ENCODE measurements at regions not wholly inside any gene's neighbourhood (a gene's known extent, or its start where the extent isn't known, plus 50 kb on each side); places are given as distances from the start of the nearest gene placed in this dataset.
A peak's percentile ranks its signal among the peaks of the same experiment; 100 is the strongest.

DNA sequence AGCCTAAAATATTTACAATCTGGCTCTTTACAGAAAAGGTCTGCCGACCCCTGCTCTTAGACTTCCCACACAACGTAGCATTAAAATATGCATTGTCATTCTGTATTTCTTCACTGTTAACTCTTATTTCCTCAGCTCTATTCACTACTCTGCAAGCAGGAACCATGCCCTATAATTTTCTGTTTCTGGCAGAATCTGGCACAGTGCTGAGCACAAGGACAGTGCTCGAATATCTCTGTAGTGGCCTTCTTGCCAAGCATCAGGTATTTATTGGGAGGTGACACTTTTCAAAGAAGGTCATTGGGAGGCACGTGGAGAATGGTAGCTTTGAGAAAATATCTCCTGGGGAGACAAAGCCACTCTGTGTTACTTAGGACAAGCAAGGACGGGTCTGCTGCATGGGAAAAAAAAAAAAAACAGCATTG is 77.9 kb downstream of the PSMG1 start:
- no peak for DNase-seq

DNA sequence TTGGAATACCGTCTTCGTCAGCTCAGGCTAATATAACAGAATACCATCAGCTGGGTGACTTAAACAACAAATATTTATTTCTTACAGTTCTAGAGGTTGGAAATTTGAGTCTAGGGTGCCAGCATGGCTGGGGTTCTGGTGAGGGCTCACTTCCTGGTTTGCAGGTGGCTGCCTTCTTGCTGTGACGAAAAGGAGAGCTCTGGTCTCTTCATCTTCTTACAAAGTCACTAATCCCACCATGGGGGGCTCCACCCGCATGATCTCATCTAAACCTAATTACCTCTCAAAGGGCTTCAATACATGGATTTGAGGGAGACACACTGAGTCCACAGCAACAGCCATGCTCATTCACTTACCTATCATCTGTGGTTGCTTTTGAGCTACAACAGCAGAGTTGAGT is 78.3 kb downstream of the PSMG1 start:
- DNase-seq = no peak

DNA sequence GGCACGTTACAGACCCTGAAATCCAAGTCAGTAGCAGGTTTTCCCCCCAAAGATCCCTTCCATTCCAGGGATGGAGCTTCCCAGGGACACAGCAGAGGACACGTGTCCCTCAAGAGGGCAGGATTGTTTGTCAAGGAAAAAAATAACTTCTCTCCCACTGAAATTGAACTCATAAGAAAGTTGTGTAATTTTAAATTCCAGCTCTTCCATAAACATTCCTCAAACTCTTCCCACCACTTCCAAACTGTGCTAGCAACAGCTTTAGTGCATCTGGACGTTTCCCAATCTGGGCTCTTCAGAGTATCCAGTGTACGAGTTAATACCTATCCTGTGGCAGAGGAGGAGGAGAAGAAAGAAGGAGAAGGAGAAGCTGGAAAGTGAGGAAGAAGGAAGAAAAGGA is 79.6 kb downstream of the PSMG1 start:
- no peak for DNase-seq

DNA sequence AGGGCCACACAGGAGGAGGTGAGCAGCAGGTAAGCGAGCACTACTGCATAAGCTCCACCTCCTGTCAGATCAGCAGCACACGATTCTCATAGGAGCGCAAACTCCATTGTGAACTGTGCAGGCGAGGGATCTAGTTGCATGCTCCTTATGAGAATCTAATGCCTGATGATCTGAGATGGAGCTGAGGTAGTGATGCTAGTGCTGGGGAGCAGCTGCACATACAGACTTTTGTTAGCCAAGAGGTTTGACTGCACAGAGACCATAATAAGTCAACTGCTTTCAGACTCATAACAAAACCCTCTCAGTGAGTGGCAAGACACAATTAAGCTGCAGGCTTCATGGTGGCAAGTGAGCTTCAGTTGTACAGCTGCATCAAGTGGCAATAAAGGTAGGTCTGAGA is 83.4 kb downstream of the PSMG1 start:
- no peak for DNase-seq

DNA sequence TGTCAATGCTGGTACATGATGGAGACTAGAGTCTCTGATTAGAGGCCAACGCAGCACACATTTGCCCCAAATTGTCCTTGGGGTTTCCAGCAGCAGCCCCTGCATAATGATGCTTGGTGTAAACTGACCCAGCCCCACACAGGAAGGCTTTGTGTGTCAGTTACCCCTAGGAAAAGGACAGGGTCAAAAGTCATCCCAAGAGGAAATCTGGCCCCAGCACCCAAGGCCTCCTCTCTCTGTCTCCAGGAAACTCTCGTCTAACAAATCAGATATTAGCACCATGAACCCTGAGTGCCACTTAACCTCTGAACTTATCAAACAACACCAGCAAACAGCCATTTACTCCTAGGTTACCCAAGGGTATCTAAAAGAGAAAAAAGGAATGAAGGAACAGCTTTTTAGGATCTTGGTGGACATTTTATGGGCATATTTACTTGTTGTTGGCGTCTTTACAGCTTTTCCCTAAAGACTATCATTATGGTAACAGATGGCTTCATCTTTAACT is 84.5 kb downstream of the PSMG1 start:
- DNase-seq = no peak

DNA sequence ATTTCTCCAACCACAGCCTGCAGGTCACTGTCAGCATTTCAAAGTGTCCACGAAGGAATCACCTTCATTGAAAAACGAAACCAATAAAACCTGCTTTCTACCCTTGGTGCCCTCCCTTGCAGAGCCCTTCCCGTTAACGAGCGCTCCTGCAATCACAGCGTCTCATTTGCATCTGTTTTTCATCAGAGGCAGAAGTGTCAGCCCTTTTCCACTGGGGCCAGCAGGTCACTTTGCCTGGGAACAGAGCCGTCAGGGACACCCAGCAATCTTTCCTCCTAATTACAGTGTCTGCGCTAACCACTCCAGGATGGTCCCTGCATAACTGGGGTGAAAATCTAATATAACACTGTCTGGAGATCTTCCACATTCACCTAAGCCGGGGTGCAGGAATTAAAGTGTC is 85.3 kb downstream of the PSMG1 start:
- no peak for DNase-seq

DNA sequence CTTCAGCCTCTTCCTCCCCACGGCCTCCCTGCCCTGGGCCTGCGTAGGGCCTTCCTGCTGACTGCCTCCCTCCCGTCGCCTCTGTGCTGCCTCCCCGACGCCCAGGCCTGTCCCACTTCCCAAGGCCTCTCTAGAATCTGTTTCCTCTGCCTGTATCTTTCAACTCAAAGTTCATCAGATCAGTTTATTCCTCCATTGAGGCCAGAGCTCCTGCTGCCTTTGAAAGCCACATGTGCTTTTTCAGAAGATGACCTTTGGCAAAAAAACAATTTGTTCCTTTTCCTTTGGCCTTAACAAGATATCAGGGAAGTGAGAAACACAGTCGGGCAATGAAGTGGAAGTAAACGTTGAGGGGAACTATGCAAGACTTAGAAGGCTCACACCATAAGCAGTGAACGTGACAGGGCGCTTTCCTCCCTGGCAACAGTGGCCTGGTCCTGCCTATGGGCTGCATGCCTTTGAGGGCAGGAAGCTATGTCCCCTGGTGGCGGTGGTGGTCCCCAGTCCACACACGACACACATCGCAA is 85.9 kb downstream of the PSMG1 start:
- no peak for DNase-seq

DNA sequence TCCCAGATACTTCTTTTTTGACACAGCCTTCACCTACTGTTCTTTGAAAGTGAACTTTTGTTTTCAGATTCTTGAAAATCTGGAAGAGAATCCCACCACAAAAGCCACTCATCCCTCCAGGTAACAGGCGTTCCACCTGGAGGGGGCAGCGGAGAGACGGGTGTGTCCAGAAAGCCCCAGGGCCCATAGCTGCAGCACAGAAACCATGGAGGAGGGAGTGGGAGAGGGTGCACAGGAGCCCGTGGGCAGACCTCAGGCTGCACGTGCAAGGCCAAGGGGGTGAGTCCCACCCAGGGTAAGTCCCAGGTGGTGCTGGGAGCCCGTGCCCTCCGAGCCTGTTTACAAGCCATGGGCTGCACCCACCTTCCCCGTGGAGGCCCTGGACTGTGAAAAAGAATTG is 86.5 kb downstream of the PSMG1 start:
- no peak for DNase-seq

DNA sequence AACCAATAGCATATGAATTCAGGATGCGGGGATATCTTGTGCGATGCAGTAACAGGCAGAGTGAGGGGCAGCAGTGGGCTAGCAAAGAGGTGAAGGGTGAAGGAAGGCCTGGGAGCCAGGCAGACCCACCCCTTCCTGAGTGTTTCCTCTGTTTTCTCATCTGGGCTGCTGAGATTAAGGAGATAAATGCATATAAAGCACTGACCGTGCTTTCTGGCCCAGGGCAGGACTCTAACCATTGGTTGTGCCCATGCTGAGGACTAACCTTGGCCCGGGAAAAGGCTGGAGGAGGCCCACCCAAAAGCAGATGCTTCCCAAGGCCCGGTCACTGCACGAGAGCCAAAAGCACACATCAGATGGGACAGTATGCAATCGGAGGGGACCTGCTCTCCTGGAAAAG is 87.6 kb downstream of the PSMG1 start:
- DNase-seq = no peak

DNA sequence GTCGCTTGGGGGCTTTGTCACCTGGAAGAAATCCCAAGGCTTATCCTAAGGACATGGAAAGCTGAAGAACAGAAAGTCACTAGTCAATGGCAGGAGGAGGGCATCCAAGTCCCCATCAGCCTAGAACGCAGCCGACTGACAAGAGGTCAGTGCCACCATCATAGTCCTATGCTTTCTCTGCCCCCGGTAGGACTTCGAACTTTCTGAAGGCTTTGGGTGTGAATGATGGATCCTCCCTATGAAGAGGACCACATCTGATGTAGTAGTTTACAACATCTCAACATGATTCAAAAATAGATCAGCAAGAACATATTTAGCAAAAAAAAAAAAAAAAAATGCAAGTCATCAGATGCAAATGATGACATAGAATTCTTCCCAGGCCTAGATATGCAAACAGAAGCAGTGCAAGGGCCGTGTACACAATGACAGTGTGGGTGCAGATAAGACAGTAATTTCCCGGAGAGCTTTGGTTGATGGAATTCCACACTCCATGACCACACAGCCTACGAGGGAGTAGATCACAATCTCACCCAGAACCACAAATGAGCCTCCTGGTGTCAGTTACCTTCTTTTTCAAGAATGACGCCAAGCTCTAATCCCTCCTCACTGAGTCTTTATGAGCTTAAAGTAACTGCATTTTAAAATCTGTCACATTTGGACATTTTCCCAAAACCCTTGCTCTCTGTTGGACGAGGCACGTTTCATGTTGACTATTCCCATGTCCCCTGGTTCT is 88.2 kb downstream of the PSMG1 start:
- no peak for DNase-seq

DNA sequence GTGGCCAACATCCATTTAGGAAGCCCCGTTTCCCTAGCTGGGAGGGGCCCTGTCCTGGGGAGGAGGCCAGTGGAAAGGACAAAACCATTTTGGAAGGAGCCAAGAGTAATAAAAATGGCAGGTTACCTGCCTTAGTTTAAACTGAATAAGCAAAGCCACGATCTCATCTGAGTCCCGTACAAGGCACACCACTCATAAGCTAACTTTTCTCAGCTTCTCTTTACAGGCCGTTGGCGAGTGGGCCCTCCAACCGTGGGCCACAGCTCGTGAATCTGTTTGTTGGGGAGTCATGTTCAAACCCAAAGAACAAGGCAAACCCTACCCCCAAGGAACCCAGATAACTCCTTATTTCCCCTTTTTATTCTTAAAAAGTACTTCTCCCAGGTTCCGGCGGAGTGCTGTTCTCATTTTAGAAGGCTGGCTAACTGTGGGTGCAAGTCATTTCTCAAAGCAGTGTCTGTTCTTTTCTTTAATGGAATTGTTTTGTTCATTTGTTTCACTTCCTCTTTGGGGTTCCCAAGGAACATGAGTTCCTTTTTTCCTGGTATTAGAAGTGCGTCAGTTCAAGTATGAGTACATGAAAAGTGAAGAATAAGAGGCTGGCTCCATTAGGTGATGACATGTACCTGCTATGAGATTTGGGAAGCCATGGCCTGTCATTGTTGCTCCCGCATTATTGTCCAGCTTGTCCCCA is 89.0 kb downstream of the PSMG1 start:
- no peak for DNase-seq

DNA sequence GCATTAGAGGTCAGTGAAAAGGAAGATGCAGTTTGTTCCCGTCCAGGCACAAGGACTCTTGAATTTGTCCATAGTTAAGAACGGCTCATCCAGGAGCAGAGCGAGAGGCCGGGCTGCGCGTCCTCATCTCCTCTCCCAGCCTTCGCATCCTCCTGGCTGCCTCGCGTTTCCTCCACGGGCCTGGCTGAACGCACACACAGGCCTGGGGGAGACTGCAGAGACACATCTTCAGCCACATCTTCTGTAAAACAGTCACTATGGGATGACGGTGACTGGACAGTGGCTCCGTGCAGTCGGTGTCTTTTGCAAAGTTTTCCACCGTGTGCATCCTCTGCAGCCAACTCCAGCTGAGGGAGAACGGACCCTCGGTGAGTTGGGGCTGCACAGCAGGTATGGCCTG is 89.7 kb downstream of the PSMG1 start:
- no peak for DNase-seq

DNA sequence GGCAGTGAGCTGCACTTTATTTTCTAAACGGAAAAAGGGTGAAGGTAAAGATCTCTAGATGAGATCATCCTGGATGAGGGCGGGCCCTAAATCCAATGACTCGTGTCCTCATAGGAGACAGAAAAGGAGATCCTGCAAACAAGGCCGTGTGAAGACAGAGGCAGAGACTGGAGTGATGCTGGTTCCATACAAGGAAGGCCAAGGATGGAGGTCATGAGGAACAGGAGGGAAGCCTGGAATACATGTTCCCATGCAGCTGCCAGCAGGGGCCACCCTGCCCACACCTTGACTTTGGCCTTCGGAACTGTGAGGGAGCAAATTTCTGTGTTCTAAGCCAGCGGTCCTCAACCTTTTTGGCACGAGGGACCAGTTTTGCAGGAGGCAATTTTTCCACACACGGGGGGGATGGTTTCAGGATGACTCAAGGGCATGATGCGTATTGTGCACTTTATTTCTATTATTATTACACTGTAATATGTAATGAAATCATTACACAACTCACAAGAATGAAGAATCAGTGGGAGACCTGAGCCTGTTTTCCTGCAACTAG is 94.3 kb downstream of the PSMG1 start:
- no peak for DNase-seq

DNA sequence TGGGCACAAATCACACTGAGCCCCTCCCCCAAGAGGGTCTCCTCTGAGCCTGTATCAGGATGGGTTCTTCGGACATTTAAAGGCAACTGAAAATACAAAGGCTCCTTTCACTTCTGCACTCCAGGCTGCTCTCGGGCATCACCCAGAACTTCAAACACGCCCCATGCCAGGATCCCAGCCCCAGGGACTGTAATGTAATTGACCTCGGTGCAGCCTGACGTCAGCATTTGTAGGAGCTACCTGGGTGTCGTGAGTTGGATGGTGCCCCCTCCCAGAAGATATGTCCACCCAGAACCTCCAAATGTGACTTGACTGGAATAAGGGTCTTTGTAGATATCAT is 95.2 kb downstream of the PSMG1 start:
- DNase-seq = no peak

DNA sequence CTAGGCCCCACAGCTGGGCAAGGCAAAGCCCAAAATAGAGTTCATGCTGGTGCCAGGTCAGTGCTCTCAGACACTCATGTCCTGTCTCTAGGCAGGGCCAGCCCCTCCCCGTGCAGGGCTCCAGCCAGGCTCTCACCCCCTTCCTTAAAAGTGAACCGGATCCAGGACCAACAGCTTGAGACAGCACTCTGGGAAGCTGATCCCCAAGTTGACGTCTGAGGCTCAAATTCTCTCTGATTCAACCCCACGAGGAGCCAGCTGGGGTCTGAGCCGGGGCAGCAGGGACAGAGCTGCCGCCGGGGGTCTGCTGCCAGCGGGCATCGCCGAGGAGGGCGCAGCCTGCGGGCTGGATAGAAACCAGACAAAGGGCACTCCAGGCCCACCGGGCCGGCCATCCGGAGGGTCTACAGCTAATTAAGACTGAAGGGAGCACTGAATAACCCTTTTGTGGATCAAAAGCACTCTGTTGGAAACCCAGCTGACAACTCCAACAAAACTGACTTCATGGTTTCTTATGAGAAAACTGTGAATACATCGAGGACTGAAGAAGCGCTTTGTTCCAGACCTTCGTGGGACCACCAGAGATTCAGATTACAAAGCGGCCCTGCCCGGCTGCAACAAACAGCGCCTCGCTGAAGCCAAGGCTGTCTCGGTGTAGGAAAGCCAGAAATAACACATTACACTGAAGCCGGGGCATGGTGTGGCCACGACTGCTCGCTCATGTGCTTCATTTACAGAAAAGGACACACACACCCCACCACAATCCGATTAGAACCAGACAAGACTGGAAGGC is 95.8 kb downstream of the PSMG1 start:
- DNase-seq = no peak

DNA sequence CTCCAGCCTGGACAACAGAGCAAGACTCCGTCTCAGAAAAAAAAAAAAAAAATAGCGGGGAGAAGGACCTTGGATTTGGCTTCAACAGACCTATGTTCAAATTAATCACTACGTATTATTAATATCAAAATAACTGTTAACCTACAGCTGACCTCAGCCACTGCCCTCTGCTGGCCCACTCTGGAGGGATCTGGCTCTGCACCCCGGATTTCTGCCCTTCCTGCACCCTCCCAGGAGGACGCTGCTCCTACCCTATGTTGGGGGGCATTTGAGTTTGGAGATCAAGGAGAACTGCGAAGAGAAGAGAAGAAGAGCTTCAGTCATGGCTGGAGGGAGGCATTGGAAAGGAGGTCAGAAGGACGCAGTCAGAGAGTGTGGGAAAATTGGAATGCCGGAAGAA is 96.7 kb downstream of the PSMG1 start:
- no peak for DNase-seq

DNA sequence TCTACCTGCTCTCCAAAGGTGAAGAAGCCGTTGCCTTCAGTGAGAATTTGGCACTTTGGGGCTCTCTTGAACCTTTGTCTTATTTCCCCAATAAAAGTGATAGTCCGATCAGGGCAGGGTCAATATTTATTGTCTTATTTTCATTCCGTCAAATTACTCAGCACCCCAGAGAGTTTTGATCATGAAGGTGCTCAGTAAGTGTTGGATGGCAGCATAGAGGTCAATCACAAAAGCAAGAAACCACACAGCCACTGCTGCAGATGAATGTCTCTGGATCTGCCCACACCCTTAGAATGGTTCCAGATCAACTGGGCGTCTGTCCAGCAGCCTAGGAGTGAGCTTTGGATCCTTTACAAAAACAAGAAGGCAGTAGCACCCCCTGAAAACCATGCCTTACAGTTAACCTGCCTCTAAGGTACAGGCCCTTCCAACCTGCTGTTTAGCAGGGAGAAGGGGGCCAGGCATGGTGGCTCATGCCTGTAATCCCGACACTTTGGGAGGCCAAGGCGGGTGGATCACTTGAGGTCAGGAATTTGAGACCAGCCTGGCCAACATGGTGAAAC is 97.3 kb downstream of the PSMG1 start:
- no peak for DNase-seq

DNA sequence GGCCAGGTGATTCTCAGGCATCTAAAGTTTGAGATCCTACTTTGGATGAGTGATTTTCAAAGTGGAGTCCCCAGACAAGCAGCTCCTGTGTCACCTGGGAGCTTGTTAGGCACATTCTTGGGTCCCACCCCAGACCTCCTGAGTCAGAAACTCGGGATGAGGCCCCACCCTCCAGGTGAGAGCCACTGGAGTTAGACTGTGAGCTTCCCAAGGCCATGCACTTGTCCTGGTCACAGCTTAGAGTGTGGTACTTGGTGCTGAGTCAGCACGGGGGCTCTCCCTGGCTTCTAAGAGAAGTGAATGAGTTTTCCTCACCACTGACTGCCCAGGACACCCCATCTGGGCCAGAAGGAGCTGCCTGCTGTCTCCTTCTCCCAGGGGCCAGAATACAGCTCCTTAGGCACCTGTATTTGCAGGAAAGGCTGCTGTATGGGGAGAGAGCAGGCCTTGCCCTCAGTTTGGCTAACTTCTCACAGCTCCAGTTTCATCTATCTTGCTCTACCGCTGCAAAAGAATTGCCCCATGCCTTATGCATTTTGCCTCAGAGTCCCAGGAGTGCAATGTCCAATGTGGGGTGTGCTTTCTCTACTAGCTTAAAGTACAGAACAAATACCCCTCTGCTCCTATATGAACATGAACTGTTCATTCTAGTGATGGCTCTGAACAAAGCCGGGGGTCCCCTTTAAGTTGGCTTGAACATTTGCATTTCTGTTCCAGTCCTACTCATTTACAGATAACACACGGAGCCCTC is 98.1 kb downstream of the PSMG1 start:
- no peak for DNase-seq

DNA sequence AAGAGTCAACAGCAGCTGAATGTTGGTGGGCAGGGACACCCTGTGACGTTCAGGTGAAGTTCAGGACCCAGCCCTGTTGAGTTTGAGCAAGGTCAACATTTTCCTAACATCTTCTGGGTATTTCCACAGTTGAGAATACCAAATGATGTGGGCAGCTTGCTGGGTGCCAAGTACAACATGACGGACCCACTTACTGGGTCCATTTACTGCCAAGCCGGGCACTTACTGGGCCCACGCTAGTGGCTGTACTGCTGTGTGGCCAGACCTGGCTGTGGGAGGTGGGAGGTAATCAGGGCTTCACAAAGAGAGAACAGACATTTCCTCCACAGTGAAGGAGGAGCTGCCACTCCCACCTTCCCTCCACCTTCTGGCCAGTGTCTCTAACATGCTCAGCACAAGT is 99.2 kb downstream of the PSMG1 start:
- DNase-seq = no peak

DNA sequence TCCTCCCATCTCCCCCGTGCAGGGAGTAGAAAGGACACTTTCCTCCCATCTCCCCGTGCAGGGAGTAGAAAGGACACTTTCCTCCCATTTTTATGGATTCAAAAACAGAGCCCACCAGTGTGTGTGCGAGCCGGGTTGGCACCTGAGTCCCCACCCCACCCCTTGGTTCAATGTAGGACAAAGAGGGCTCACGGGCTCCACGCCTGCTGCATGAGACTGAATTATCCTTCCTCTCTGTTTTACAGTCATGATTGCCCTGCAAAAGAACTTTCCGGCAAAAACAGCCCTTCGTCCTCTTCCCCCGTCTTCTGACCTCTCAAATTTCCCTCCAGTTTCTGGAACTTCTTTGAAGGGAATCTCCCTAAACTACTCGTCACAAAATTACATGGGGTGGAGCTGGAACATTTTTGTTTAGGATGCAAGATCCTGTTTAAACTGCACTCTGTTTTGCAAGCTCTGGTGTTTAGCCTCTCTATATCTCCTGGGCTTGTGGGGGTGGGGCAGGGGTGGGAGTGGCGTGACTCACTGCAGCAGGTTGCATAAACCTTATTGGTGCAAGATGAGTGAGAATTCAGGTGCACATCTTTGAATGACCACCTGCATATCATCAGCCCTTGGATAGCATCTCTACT is 99.8 kb downstream of the PSMG1 start:
- no peak for DNase-seq

DNA sequence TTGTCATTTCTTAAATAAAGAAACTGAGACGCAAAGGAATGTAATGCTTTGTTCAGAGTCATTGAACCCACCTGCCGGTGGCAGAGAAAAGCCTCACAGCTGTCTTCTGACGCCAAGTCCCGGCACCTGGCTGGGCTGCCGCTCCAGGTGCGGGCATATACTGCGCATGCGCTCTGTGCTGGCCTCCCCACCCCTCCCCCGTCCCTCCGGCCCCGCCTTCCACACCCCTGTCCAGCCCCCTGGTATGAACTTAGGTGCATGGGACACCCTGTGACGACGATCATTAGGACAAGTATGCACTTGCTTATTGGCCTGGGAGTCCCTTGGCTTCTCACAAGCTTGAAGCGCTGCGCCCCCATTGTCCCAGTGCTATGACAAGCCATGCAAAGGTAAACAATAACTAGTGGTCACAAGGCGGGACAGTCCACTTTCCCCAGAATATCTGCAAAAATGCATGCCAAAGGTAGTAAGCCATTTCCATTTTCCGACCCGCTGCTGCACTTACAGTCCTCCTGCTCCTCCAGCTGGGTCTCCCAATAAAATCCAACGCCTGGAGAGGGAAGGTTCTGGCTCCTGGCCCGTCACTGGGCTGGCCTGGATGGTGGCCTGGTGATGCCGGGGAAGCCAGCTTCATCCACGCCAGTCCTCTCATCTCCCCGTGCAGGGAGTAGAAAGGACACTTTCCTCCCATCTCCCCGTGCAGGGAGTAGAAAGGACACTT is 100.4 kb downstream of the PSMG1 start:
- peak; percentile 63 for DNase-seq

All from NCI-H510A treated with DMSO at 0.1 percent for 48 hours (cell line).